Omental fat pad (tissue), 3 donors: ENCODE measurements at regions not wholly inside any gene's neighbourhood (a gene's known extent, or its start where the extent isn't known, plus 50 kb on each side); places are given as distances from the start of the nearest gene placed in this dataset.

Experiments
- ATAC-seq: fragments of 150-250 bp; one replicate; pipeline ENCODE4 v1.9.1; 2016; ENCODE audit warnings: mild to moderate bottlenecking, moderate library complexity; ENCODE audit not compliant: low FRiP score
- DNase-seq: peaks from one replicate; pipeline ENCODE4 v3.0.0-alpha.2; 2019; ENCODE audit warnings: low spot score
- TF ChIP-seq, protein P1 (sequence below), 3 donors: fragments of 450-650 bp; IDR thresholded peaks; one replicate each; pipeline ENCODE4 v1.5.1; 2016 to 2017; ENCODE audit warnings: antibody characterized with exemption in 3 of 3, mild to moderate bottlenecking in 3 of 3, moderate library complexity in 2 of 3

GRCh38 chr2:176646033-176646615 is 376.9 kb downstream of the MTX2 start:
- no peak for ATAC-seq
- DNase-seq: no peak
- TF ChIP-seq, protein P1, sequence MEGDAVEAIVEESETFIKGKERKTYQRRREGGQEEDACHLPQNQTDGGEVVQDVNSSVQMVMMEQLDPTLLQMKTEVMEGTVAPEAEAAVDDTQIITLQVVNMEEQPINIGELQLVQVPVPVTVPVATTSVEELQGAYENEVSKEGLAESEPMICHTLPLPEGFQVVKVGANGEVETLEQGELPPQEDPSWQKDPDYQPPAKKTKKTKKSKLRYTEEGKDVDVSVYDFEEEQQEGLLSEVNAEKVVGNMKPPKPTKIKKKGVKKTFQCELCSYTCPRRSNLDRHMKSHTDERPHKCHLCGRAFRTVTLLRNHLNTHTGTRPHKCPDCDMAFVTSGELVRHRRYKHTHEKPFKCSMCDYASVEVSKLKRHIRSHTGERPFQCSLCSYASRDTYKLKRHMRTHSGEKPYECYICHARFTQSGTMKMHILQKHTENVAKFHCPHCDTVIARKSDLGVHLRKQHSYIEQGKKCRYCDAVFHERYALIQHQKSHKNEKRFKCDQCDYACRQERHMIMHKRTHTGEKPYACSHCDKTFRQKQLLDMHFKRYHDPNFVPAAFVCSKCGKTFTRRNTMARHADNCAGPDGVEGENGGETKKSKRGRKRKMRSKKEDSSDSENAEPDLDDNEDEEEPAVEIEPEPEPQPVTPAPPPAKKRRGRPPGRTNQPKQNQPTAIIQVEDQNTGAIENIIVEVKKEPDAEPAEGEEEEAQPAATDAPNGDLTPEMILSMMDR (IDR thresholded peaks at IDR 0.05): no peak

DNA sequence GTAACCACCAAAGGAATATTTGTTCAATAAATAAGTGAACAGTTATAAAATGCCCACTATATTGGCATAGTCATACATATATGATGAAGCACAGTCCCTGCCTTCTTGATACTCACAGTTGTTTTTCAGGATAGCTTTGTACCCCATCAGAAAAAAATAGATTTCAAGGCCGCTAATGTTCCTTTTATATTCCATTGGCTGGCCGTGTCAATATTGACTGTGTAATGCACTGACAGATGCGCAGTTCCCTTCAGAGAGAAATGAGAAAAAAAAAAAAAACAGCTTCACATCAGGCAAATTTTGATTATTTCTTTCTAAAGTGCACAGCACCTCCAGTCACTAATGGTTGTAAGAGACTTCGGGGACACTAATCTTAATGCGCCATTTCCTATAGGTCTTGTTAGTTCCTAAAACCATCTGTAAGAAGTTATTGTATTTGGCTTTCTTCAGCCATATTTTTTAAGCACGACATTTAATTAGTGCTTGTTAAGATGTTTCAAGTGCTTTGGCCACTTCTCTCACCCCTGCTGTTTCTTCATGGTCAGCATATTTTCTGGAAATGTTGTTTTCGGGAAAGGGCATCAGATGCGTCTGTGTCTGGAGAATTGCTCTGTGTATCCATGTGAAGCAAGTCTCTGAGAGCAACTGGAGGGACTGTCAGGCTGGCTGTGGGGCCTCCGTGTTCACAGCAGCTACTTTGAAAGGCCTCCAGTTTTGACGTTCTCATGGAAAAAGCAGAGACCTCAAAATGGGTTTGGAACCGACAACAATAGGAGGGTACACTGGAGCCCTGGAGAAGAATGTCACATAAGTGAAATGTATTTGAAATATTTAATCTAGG is 378.3 kb downstream of the MTX2 start:
- DNase-seq (no peak), ATAC-seq (no peak)

DNA sequence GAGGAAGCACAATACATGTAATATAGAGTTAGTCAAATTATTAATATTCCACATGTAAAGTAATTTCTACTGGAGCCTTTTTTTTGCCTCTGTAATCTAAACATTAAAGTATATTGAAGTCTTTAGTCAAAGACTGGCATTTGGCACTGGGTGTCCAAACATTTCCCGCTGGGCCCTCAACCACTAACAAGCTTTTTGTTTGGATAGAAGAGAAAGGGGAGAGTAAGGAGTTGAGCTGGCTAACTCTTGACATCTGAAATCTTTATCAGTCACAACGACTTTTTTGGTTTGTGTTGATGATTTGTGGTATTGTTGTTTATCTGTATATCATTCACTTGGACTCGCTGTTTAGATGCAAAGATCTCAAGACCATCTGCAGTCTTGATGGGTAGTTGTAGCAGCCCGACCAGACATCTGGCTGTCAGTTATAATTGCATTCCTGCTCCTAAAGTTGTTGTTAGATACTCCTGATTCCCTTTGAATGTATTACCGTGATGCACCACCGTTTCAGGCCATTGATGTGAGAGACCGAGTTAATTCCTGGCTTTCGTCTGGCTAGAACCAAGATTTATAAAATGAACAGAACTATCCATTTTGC is 379.6 kb downstream of the MTX2 start:
- ATAC-seq (no peak), DNase-seq (no peak)
- TF ChIP-seq, protein P1 (IDR thresholded peaks at IDR 0.05): no peak

More for the DNA sequence above, 378.3 kb downstream of the MTX2 start:
- TF ChIP-seq, protein P1 (IDR thresholded peaks at IDR 0.05): no peak

DNA sequence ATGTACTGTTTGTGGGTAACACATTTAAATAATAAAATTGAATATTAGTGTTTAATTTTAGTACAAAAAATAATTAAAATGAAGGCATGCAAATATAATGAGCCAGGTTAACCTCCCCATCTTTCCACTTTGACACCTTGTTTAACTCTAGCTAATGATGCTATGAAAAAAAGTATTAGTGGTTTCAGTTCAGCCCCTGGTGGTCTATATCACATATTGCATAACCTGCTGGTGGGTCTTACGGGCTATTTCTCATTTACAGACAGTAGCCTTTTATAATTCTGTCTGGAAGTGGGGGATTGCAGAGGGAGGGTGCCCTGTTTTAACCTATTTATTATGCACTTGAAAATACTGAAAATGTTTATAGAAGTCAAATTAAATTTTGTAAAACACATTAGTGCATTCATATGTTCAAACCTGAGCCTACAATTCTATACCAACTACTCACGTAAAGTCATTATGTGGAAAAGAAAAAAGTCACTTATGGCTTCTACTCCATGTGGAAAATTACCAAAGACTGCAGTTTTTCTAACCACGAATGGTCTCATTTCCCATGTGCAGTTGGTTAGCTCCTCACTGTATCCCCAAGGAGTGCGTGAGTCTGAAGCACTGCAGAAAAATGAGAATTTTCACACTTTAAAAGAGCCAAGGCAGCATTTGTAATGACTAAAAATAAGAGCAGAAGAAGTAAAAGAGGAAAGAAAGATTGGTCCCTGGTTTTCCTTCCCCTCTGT is 381.0 kb downstream of the MTX2 start:
- DNase-seq (no peak), ATAC-seq (no peak)
- TF ChIP-seq, protein P1 (IDR thresholded peaks at IDR 0.05): no peak

- TF ChIP-seq, protein P1 (IDR thresholded peaks at IDR 0.05): no peak
- DNase-seq (no peak), ATAC-seq (no peak)
Observed at GRCh38 chr2:176650838-176651555, 381.8 kb downstream of the MTX2 start.
